Neuronal stem cell (in vitro differentiated cells): ENCODE measurements at regions not wholly inside any gene's neighbourhood (a gene's known extent, or its start where the extent isn't known, plus 50 kb on each side); places are given as distances from the start of the nearest gene placed in this dataset.
A peak's percentile ranks its signal among the peaks of the same experiment; 100 is the strongest.

ENCODE experiments used
- DNase-seq: peaks from one replicate; pipeline ENCODE4 v3.0.0-alpha.2; 2013; ENCODE audit warnings: low spot score
- H2AFZ ChIP-seq: one replicate; pipeline ENCODE4 v1.6.1; 2013; ENCODE audit warnings: mild to moderate bottlenecking, low read length, inconsistent platforms
- H2AK5ac ChIP-seq: 2 replicates; pipeline ENCODE4 v1.6.1; 2013; ENCODE audit warnings: low read depth, mild to moderate bottlenecking, inconsistent platforms, low read length, moderate library complexity, mixed read lengths
- H2BK120ac ChIP-seq: 2 replicates; pipeline ENCODE4 v1.6.1; 2013; ENCODE audit warnings: low read depth, mild to moderate bottlenecking, inconsistent platforms, low read length, moderate library complexity, mixed read lengths
- H2BK12ac ChIP-seq: one replicate; pipeline ENCODE4 v1.6.1; 2013; ENCODE audit warnings: low read length, inconsistent platforms
- H2BK15ac ChIP-seq: 2 replicates; pipeline ENCODE4 v1.6.1; 2013; ENCODE audit warnings: mild to moderate bottlenecking, low read length, inconsistent platforms, mixed read lengths
- H2BK5ac ChIP-seq: one replicate; pipeline ENCODE4 v1.6.1; 2013; ENCODE audit warnings: inconsistent platforms, mild to moderate bottlenecking, low read length, moderate library complexity
- H3K14ac ChIP-seq: one replicate; pipeline ENCODE4 v1.6.1; 2013; ENCODE audit warnings: low read length, inconsistent platforms
- H3K18ac ChIP-seq: 2 replicates; pipeline ENCODE4 v1.6.1; 2013; ENCODE audit warnings: low read length, inconsistent platforms
- H3K23ac ChIP-seq: 2 replicates; pipeline ENCODE4 v1.6.1; 2013; ENCODE audit warnings: low read depth, mild to moderate bottlenecking, mixed read lengths, low read length, inconsistent platforms; ENCODE audit not compliant: poor library complexity
- H3K27ac ChIP-seq: replicated peaks from 3 replicates; pipeline ENCODE4 v1.5.1; 2013; ENCODE audit warnings: low read length, inconsistent platforms
- H3K27me3 ChIP-seq, 3 experiments: 2 replicates each; pipeline ENCODE4 v1.6.1; 2013; ENCODE audit warnings: low read length in 3 of 3, mild to moderate bottlenecking in 2 of 3, inconsistent platforms in 1 of 3, low read depth in 1 of 3, mixed read lengths in 1 of 3, moderate library complexity in 1 of 3; ENCODE audit not compliant: control insufficient read depth in 3 of 3, insufficient read depth in 3 of 3
- H3K36me3 ChIP-seq, 2 donors: replicated peaks in 1 of 2; 2 replicates each; pipeline ENCODE4 v1.6.1; 2013; ENCODE audit warnings: low read length in 2 of 2; ENCODE audit not compliant: control insufficient read depth in 2 of 2, insufficient read depth in 2 of 2
- H3K4ac ChIP-seq: 2 replicates; pipeline ENCODE4 v1.6.1; 2013; ENCODE audit warnings: inconsistent platforms, mild to moderate bottlenecking, low read length, moderate library complexity
- H3K4me1 ChIP-seq, 2 donors: 1 replicate in 1 of 2; 2 replicates in 1 of 2; pipeline ENCODE4 v1.6.1; 2013; ENCODE audit warnings: low read length in 2 of 2, low read depth in 1 of 2; ENCODE audit not compliant: control insufficient read depth in 2 of 2, insufficient read depth in 1 of 2
- H3K4me2 ChIP-seq: one replicate; pipeline ENCODE4 v1.6.1; 2013; ENCODE audit warnings: mild to moderate bottlenecking, low read length, inconsistent platforms; ENCODE audit not compliant: insufficient read depth, poor library complexity, severe bottlenecking
- H3K4me3 ChIP-seq, 2 donors: 2 replicates each; pipeline ENCODE4 v1.5.1; 2013; ENCODE audit warnings: low read length in 2 of 2, mild to moderate bottlenecking in 2 of 2, inconsistent platforms in 1 of 2, moderate library complexity in 1 of 2
- H3K79me1 ChIP-seq: one replicate; pipeline ENCODE4 v1.6.1; 2013; ENCODE audit warnings: low read depth, mild to moderate bottlenecking, inconsistent platforms, low read length, moderate library complexity
- H3K9ac ChIP-seq: one replicate; pipeline ENCODE4 v1.6.1; 2013; ENCODE audit warnings: mild to moderate bottlenecking, low read depth, low read length, inconsistent platforms; ENCODE audit not compliant: poor library complexity
- H3K9me3 ChIP-seq, 2 donors: replicated peaks in 1 of 2; 2 replicates each; pipeline versions ENCODE3 to v1.6.1; 2013; ENCODE audit warnings: low read length in 2 of 2, mild to moderate bottlenecking in 2 of 2, inconsistent platforms in 1 of 2, low read depth in 1 of 2, mixed read lengths in 1 of 2, moderate library complexity in 1 of 2; ENCODE audit not compliant: control insufficient read depth in 2 of 2, insufficient read depth in 1 of 2
- H4K8ac ChIP-seq: one replicate; pipeline ENCODE4 v1.6.1; 2013; ENCODE audit warnings: low read depth, mild to moderate bottlenecking, inconsistent platforms, low read length, moderate library complexity
- H4K91ac ChIP-seq: one replicate; pipeline ENCODE4 v1.6.1; 2013; ENCODE audit warnings: low read length, low read depth, mild to moderate bottlenecking, inconsistent platforms; ENCODE audit not compliant: poor library complexity
- WGBS, 2 donors: extraction: QIAGEN DNeasy Blood & Tissue Kit; methylation state at CpG; one replicate each; pipeline ENCODE4 v1.1.7; 2013; ENCODE audit warnings: missing lambda C conversion rate in 2 of 2, mixed read lengths in 1 of 2; ENCODE audit not compliant: insufficient read length in 2 of 2, insufficient replicate concordance in 1 of 2; ENCODE audit errors: extremely low coverage in 2 of 2; 5-methylcytosine and 5-hydroxymethylcytosine counted together

DNA sequence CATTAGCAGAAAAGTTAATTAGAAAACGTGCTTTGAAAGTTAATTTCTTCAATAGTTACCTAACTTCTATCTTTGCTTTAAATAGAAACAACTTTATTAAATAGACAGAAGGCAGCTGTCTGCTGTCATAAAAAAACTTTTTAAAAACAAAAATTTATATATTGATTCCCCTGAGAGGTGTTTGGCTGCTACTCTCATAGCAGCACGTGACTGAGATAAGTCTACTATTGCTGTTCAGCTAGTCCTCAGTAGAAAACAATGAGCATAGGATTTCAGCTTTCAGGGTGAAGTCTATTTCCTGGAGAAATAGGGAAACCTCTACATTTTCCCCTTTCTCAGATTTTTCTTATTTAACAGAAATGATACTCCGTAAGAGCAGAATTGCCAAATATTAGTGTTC is 135.0 kb upstream of the FBN2 start:
- Histone ChIP-seq H3K14ac (no peak overlapping the region), H3K4ac (no peak overlapping the region), H2BK12ac (no peak overlapping the region), H3K36me3 (no peaks in the 10 kb centered on the region), H3K9ac (no peak overlapping the region), H3K27me3 (no peaks in the 10 kb centered on the region), H3K4me2 (no peak overlapping the region), H3K4me1 (peaks cover 0 to 4% of the 10 kb centered on the region in 2 donors), H2BK15ac (no peak overlapping the region), H3K27ac (no peak overlapping the region), H2AK5ac (no peak overlapping the region), H2BK5ac (no peak overlapping the region), H2BK120ac (no peak overlapping the region), H4K8ac (no peak overlapping the region), H3K23ac (no peak overlapping the region), H3K9me3 (peaks cover 0 to 5% of the 10 kb centered on the region in 2 donors), H4K91ac (no peak overlapping the region), H3K4me3 (no peak overlapping the region), H3K79me1 (no peaks in the 10 kb centered on the region), H2AFZ (no peak overlapping the region), H3K18ac (no peak overlapping the region)
- no CpG with 5 or more reads among the region's 3 CpGs for WGBS, 2 donors
- DNase-seq, result no peak

DNA sequence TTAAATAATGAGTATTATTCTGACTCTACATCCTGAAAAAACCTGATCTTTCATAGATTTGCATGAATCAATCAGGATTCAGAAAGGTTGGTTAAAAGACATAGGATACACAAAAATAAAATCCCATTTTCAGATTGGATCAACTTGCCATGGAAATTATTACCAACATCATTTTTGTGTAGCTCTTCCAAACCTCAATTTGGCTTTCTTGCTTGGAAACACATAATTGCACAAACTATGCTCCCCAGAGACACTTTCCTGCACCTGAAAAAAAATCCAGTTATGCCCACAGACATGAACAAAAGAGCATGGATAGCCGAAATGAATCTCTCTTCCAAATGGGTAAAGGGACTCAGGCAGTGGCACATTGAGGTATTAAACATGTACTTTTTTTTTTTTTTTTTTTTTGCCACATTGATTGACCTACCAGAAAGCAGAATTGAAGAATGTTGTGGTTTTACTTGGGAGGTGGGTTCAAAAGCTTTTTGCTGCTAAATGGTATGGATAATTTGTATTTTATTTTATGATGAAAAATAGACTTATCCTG is 135.4 kb upstream of the FBN2 start:
- Histone ChIP-seq H3K23ac (no peak overlapping the region), H3K9me3 (peaks cover 0 to 5% of the 10 kb centered on the region in 2 donors), H3K4me2 (no peak overlapping the region), H2BK12ac (no peak overlapping the region), H3K36me3 (no peaks in the 10 kb centered on the region), H2AFZ (no peak overlapping the region), H3K4ac (no peak overlapping the region), H3K9ac (no peak overlapping the region), H3K4me3 (no peak overlapping the region), H4K8ac (no peak overlapping the region), H3K27me3 (no peaks in the 10 kb centered on the region), H3K18ac (no peak overlapping the region), H2BK5ac (no peak overlapping the region), H3K79me1 (no peaks in the 10 kb centered on the region), H4K91ac (no peak overlapping the region), H3K27ac (no peak overlapping the region), H2BK15ac (no peak overlapping the region), H3K4me1 (peaks cover 0 to 4% of the 10 kb centered on the region in 2 donors), H2BK120ac (no peak overlapping the region), H3K14ac (no peak overlapping the region), H2AK5ac (no peak overlapping the region)
- WGBS, 2 donors, result no CpG with 5 or more reads among the region's 1 CpG
- no peak for DNase-seq

DNA sequence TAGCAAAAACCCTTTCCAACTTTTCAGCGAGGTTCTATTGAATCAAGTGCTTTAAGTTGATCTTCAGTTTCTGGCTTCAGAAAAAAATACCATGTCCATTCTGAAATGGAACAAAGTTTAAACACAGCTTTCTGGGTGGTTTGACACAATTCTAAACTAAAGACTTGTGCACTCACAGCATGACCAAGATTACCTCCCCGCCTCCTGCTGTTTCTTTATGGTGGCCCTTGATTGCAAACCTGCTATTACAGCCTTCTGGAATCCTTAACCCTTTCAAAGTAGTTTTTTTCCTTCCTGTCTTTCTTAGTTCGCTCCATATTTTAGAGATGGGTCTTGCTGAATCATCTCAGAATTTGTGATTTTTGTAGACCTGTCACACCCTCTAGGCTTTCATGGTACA is 135.9 kb upstream of the FBN2 start:
- no CpG with 5 or more reads among the region's 3 CpGs for WGBS, 2 donors
- Histone ChIP-seq H3K9me3 (peaks cover 0 to 5% of the 10 kb centered on the region in 2 donors), H3K9ac (no peak overlapping the region), H4K91ac (no peak overlapping the region), H3K23ac (no peak overlapping the region), H2BK5ac (no peak overlapping the region), H3K4me1 (peaks cover 0 to 4% of the 10 kb centered on the region in 2 donors), H3K18ac (no peak overlapping the region), H2AK5ac (no peak overlapping the region), H2BK15ac (no peak overlapping the region), H3K4me2 (no peak overlapping the region), H3K79me1 (no peaks in the 10 kb centered on the region), H3K27me3 (no peaks in the 10 kb centered on the region), H4K8ac (no peak overlapping the region), H3K27ac (no peak overlapping the region), H3K36me3 (no peaks in the 10 kb centered on the region), H3K14ac (no peak overlapping the region), H2AFZ (no peak overlapping the region), H2BK12ac (no peak overlapping the region), H3K4me3 (no peak overlapping the region), H3K4ac (no peak overlapping the region), H2BK120ac (no peak overlapping the region)
- peak; percentile 57 for DNase-seq

DNA sequence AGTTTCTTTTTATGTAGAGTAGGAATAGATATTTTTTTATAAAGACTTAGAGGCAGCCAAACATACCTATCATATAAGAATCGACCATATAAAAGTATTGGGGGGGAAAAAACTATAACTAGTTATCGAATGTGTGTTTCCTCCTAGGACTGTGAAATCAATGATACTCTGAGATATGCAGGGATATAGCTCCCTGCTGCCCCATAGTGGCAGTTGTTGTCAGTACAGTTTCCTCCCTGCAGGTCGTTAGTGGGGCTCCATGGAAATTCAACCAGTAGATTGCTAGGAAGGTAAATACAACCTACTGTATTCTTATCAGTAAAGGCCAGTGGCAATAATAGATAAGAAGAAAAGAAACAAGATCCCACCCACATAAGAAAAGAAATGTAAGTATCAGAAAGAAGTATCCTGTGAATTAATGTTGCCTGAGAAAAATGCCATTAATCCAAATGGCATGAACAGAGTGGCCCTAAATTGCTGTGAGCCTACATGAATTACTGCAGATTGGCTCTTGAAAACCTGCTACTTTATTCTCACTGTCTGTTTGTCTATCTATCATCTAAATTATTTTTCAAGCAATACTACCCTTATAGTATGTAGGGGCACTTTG is 136.9 kb upstream of the FBN2 start:
- peaks cover 0 to 5% of the 10 kb centered on the region in 2 donors for H3K9me3 ChIP-seq
- H3K36me3 ChIP-seq, result no peaks in the 10 kb centered on the region
- H3K27me3 ChIP-seq, result no peaks in the 10 kb centered on the region
- H3K14ac ChIP-seq, result no peak overlapping the region
- H2BK120ac ChIP-seq, result no peak overlapping the region
- no peak overlapping the region for H4K91ac ChIP-seq
- H3K4me2 ChIP-seq, result no peak overlapping the region
- H3K18ac ChIP-seq, result no peak overlapping the region
- no peak overlapping the region for H3K9ac ChIP-seq
- no peak overlapping the region for H3K4ac ChIP-seq
- H2AK5ac ChIP-seq, result no peak overlapping the region
- no peak overlapping the region for H3K27ac ChIP-seq
- no peak overlapping the region for H2BK15ac ChIP-seq
- H3K4me3 ChIP-seq, result no peak overlapping the region
- no CpG with 5 or more reads among the region's 3 CpGs for WGBS, 2 donors
- no peaks in the 10 kb centered on the region for H3K79me1 ChIP-seq
- no peak overlapping the region for H3K23ac ChIP-seq
- H2BK12ac ChIP-seq, result no peak overlapping the region
- DNase-seq, result no peak
- H2BK5ac ChIP-seq, result no peak overlapping the region
- H3K4me1 ChIP-seq, result peaks cover 0 to 4% of the 10 kb centered on the region in 2 donors
- no peak overlapping the region for H4K8ac ChIP-seq
- H2AFZ ChIP-seq, result no peak overlapping the region
